Fibroblast of mammary gland (primary cell): ENCODE measurements at regions not wholly inside any gene's neighbourhood (a gene's known extent, or its start where the extent isn't known, plus 50 kb on each side); places are given as distances from the start of the nearest gene placed in this dataset.
"Not testable (repeated sequence)": the region's sequence is repeated elsewhere in the genome, so short reads cannot be mapped to it uniquely, and the experiment has no call there.

Source experiments
- DNase-seq: peaks from one replicate; pipeline ENCODE4 v3.0.0-alpha.2; 2010; ENCODE audit warnings: low read depth
- H3K4me3 ChIP-seq: 2 replicates; pipeline ENCODE4 v1.5.1; 2011; ENCODE audit warnings: low read depth, mild to moderate bottlenecking, low read length, moderate library complexity; ENCODE audit not compliant: control insufficient read depth
- CTCF ChIP-seq: conservative IDR thresholded peaks from 2 replicates; pipeline ENCODE4 v1.5.1; 2011; ENCODE audit warnings: low read depth, low read length, inconsistent platforms; ENCODE audit not compliant: control insufficient read depth, insufficient read depth

GRCh38 chr5:7117961-7118360 lies 278.0 kb upstream of the ADCY2 start:
- no peak for TF ChIP-seq CTCF
- no peak for DNase-seq
- no peak overlapping the region for H3K4me3 ChIP-seq

GRCh38 chr5:7131680-7132079 lies 264.3 kb upstream of the ADCY2 start:
- no peak overlapping the region for H3K4me3 ChIP-seq
- TF ChIP-seq CTCF, result no peak
- no peak for DNase-seq

GRCh38 chr5:7146886-7147285 lies 249.1 kb upstream of the ADCY2 start:
- no peak for DNase-seq
- no peak for TF ChIP-seq CTCF
- no peak overlapping the region for H3K4me3 ChIP-seq

GRCh38 chr5:7157083-7157482 lies 238.9 kb upstream of the ADCY2 start:
- no peak for TF ChIP-seq CTCF
- no peak for DNase-seq
- H3K4me3 ChIP-seq, result no peak overlapping the region

- DNase-seq, result no peak
- no peak overlapping the region for H3K4me3 ChIP-seq
- TF ChIP-seq CTCF, result no peak
Observed at GRCh38 chr5:7169240-7169878, 226.6 kb upstream of the ADCY2 start.

- H3K4me3 ChIP-seq, DNase-seq: not testable (repeated sequence)
Observed at GRCh38 chr5:7170785-7171184, 225.2 kb upstream of the ADCY2 start.

- no peak overlapping the region for H3K4me3 ChIP-seq
- no peak for TF ChIP-seq CTCF
- no peak for DNase-seq
Observed at GRCh38 chr5:7179364-7179763, 216.6 kb upstream of the ADCY2 start.
